ENCODE measurements at regions not wholly inside any gene's neighbourhood (a gene's known extent, or its start where the extent isn't known, plus 50 kb on each side); places are given as distances from the start of the nearest gene placed in this dataset.
A peak's percentile ranks its signal among the peaks of the same experiment; 100 is the strongest.

DNA sequence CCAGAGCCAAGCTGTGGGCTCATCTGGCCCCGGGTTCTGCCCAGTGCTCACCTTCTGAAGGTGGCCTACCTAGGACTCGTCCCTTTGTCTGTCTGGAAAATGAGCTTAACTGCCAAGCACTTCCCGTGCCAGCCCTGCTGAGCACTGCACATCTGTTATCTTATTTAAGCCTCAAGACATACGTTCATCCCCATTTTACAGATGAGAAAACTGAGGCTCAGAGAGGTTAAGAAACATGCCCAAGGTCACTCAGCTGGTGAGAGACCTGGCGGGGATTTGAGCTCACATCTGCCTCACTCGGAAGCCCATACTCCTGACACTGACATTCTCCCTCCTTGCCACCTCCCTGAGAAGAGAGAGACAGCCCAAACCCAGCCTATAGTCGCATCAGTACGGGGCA, 226.2 kb downstream of the MN1 start:
- H3K27me3 ChIP-seq (ENCODE audit: control insufficient read depth in 3 of 3, insufficient read depth in 3 of 3, low read length in 2 of 3), result peaks cover 0 to 4% (median 4%) of the 10 kb centered on the region in 3 donors
- peaks cover 0 to 5% (median 2%) of the 10 kb centered on the region in 4 donors for H3K9me3 ChIP-seq (ENCODE audit: control insufficient read depth in 4 of 4, insufficient read depth in 3 of 4, low read length in 3 of 4)
- WGBS, 2 donors, result 88 to 91% methylated on average over 8 of the region's 8 CpGs
- TF ChIP-seq, protein P1, sequence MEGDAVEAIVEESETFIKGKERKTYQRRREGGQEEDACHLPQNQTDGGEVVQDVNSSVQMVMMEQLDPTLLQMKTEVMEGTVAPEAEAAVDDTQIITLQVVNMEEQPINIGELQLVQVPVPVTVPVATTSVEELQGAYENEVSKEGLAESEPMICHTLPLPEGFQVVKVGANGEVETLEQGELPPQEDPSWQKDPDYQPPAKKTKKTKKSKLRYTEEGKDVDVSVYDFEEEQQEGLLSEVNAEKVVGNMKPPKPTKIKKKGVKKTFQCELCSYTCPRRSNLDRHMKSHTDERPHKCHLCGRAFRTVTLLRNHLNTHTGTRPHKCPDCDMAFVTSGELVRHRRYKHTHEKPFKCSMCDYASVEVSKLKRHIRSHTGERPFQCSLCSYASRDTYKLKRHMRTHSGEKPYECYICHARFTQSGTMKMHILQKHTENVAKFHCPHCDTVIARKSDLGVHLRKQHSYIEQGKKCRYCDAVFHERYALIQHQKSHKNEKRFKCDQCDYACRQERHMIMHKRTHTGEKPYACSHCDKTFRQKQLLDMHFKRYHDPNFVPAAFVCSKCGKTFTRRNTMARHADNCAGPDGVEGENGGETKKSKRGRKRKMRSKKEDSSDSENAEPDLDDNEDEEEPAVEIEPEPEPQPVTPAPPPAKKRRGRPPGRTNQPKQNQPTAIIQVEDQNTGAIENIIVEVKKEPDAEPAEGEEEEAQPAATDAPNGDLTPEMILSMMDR (IDR thresholded peaks at IDR 0.05; ENCODE audit: control extremely low read depth, extremely low read depth), result no peak
- peaks cover 0 to 44% (median 12%) of the 10 kb centered on the region in 5 donors for H3K4me1 ChIP-seq (ENCODE audit: control insufficient read depth in 5 of 5, insufficient read depth in 5 of 5, low read length in 5 of 5)
- H3K36me3 ChIP-seq (ENCODE audit: control insufficient read depth in 4 of 4, insufficient read depth in 4 of 4, low read length in 4 of 4), result no peaks in the 10 kb centered on the region
- H3K4me3 ChIP-seq, result no peak overlapping the region
- H3K9ac ChIP-seq (ENCODE audit: insufficient read depth in 1 of 2, low read length in 2 of 2), result no peak overlapping the region
- ATAC-seq (ENCODE audit: insufficient read depth, low FRiP score), result no peak
- no peak overlapping the region for H3K27ac ChIP-seq (ENCODE audit: low read depth in 1 of 2, low read length in 1 of 2)
- DNase-seq, result no peak

DNA sequence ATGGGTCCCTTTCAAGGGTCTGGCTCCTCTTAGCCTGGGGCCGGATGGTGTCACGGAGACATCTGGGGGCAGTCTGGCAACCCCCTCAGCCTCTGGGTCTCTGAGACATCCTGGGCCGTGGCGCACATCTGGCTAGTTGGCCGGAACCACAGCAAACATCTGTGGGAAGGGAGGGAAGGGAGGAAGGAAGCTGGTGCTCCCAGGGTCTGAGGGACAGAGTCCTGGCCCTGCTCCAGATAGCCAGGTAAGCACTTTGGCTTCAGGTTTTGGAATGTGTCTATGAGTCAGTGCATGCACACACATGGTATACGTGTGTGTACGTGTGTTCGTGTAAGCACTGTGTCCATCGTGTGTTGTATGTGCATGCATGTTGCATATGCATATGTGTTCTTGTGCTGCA, 225.1 kb downstream of the MN1 start:
- H3K4me1 ChIP-seq (ENCODE audit: control insufficient read depth in 5 of 5, insufficient read depth in 5 of 5, low read length in 5 of 5), result peaks cover 0 to 41% (median 12%) of the 10 kb centered on the region in 5 donors
- H3K27ac ChIP-seq (ENCODE audit: low read depth in 1 of 2, low read length in 1 of 2), result no peak overlapping the region
- no peaks in the 10 kb centered on the region for H3K36me3 ChIP-seq (ENCODE audit: control insufficient read depth in 4 of 4, insufficient read depth in 4 of 4, low read length in 4 of 4)
- H3K9me3 ChIP-seq (ENCODE audit: control insufficient read depth in 4 of 4, insufficient read depth in 3 of 4, low read length in 3 of 4), result peaks cover 0 to 5% (median 2%) of the 10 kb centered on the region in 4 donors
- no peak overlapping the region for H3K9ac ChIP-seq (ENCODE audit: insufficient read depth in 1 of 2, low read length in 2 of 2)
- TF ChIP-seq, protein P1 (IDR thresholded peaks at IDR 0.05; ENCODE audit: control extremely low read depth, extremely low read depth), result no peak
- ATAC-seq (ENCODE audit: insufficient read depth, low FRiP score) (no peak), DNase-seq (peak in 1 of 3 donors; percentile 51)
- H3K27me3 ChIP-seq (ENCODE audit: control insufficient read depth in 3 of 3, insufficient read depth in 3 of 3, low read length in 2 of 3), result peaks cover 0 to 4% (median 4%) of the 10 kb centered on the region in 3 donors
- WGBS, 2 donors, result 52 to 57% methylated on average over 9 of the region's 9 CpGs
- no peak overlapping the region for H3K4me3 ChIP-seq

DNA sequence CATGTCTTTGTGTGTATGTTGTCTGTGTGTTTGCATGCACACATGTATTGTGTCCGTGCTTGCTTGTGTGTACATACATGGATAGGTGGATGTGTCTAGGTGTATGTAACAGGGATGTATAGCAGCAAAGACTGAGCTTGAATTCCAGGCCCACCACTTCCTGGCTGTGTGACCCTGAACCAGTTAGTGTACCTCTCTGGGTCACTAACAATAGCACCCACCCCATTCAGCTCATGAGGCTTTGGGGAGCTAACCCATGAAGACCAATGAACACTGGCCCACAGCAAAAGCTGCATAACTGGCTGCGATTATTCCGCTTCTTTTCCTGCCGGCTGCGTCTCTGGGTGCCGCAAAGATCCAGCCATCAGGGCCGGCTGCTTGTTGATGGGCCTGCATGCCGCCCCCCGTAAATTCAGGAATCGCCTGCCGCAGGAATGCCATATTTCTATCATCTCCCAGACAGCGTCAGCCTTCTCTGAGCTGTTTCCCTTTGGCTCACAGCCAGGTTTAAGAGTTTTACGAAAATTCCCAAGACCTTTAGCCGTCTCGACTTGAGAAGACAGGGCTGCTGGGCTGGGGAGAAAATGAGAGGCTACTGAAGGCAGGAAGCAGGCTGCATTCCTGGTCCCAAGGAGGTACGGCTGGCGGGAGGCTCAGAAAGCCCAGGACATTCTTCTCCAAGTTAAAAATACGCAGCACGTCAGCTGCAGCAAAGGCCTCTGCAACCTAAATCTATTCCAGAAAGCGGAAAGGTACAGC, 224.6 kb downstream of the MN1 start:
- peaks cover 0 to 4% (median 4%) of the 10 kb centered on the region in 3 donors for H3K27me3 ChIP-seq (ENCODE audit: control insufficient read depth in 3 of 3, insufficient read depth in 3 of 3, low read length in 2 of 3)
- peaks cover 0 to 4% (median 2%) of the 10 kb centered on the region in 4 donors for H3K9me3 ChIP-seq (ENCODE audit: control insufficient read depth in 4 of 4, insufficient read depth in 3 of 4, low read length in 3 of 4)
- no peak overlapping the region for H3K9ac ChIP-seq (ENCODE audit: insufficient read depth in 1 of 2, low read length in 2 of 2)
- ATAC-seq (ENCODE audit: insufficient read depth, low FRiP score) (no peak), DNase-seq (peak; percentile 84 to 93 (median 92))
- WGBS, 2 donors, result 46 to 57% methylated on average over 20 of the region's 20 CpGs
- H3K4me3 ChIP-seq, result no peak overlapping the region
- no peak overlapping the region for H3K27ac ChIP-seq (ENCODE audit: low read depth in 1 of 2, low read length in 1 of 2)
- H3K4me1 ChIP-seq (ENCODE audit: control insufficient read depth in 5 of 5, insufficient read depth in 5 of 5, low read length in 5 of 5), result peaks cover 0 to 41% (median 12%) of the 10 kb centered on the region in 5 donors
- TF ChIP-seq, protein P1 (IDR thresholded peaks at IDR 0.05; ENCODE audit: control extremely low read depth, extremely low read depth), result no peak
- H3K36me3 ChIP-seq (ENCODE audit: control insufficient read depth in 4 of 4, insufficient read depth in 4 of 4, low read length in 4 of 4), result no peaks in the 10 kb centered on the region

Data from lung (tissue), 11 donors.